GM18505 (cell line): ENCODE measurements at regions not wholly inside any gene's neighbourhood (a gene's known extent, or its start where the extent isn't known, plus 50 kb on each side); places are given as distances from the start of the nearest gene placed in this dataset.
"Not testable (repeated sequence)": the region's sequence is repeated elsewhere in the genome, so short reads cannot be mapped to it uniquely, and the experiment has no call there.

Source experiments
- ATAC-seq: cut with Tn5 transposase; IDR thresholded peaks from one replicate; pipeline ENCODE4 v1.9.1; 2021; ENCODE audit not compliant: unreplicated experiment
- POLR2A ChIP-seq: IDR thresholded peaks from 4 replicates; pipeline ENCODE4 v1.6.1; 2011; ENCODE audit warnings: borderline replicate concordance; ENCODE audit not compliant: insufficient read depth, insufficient read length; ENCODE audit errors: extremely low read depth

- ATAC-seq: no peak
- TF ChIP-seq POLR2A: no peak
Observed at GRCh38 chr15:69562564-69562963, 109.9 kb downstream of the RPLP1 start.

GRCh38 chr15:69565066-69565655 lies 112.5 kb downstream of the RPLP1 start:
- no peak for ATAC-seq
- no peak for TF ChIP-seq POLR2A

GRCh38 chr15:69567238-69567760 lies 114.7 kb downstream of the RPLP1 start:
- ATAC-seq: not testable (repeated sequence)

GRCh38 chr15:69568173-69569009 lies 115.8 kb downstream of the RPLP1 start:
- no peak for TF ChIP-seq POLR2A
- ATAC-seq: no peak

- ATAC-seq: no peak
- no peak for TF ChIP-seq POLR2A
Observed at GRCh38 chr15:69570454-69570853, 117.8 kb downstream of the RPLP1 start.

GRCh38 chr15:69570997-69571396 lies 118.4 kb downstream of the RPLP1 start:
- TF ChIP-seq POLR2A: no peak
- no peak for ATAC-seq

- not testable (repeated sequence) for ATAC-seq
Observed at GRCh38 chr15:69573278-69573677, 120.7 kb downstream of the RPLP1 start.

DNA sequence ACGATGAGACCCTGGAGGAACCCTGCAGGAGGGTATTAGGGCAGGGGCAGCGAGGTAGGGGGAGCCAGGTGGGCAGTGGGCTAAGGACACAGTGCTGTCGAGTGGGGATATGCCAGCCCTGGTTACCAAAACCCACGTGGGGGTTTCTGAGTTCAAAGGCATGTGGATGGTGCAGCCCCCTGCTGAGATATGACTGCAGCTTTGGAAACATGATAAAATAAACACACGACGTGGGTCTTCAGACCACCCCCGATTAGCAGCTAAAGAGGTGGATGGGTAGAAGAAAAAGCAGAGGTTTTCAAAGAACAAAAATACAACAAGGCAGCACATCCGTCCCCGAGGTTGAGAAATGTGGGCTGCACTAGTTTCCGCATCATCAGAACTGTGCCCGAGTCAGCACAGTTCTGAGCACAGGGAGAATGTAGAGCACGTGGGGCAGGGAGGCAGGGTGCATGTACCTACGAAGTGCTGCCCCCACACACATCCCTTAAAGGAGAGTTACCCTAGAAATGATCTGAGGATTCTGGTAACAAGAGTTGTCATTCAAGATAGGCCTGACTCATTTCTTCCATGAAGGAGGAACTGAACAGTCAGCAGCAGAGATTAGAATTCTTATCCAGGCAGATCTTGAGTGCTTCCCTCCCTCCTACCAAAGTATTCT lies 121.3 kb downstream of the RPLP1 start:
- no peak for TF ChIP-seq POLR2A
- no peak for ATAC-seq

- TF ChIP-seq POLR2A: no peak
- no peak for ATAC-seq
Observed at GRCh38 chr15:69574506-69574905, 121.9 kb downstream of the RPLP1 start.

DNA sequence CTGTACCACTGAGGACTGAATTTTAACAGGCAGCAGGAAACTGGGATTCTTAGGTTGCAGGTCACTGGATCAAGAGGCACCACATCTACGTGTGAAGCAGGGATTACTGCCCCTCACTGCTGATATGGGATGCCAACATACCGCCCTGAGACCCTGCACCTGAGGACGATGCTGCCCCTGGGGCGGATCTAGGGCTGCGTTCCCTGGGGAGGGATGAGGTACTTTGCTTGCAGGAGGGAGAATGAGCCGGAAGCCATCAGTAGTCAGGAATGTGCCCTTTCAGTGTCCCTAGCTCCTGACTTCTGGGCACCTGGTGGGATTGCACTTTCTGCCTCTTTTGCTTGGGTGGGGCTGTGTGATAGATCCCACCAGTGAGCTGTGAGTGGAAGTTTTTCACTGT lies 122.8 kb downstream of the RPLP1 start:
- ATAC-seq: no peak
- TF ChIP-seq POLR2A: no peak

- no peak for ATAC-seq
Observed at GRCh38 chr15:69576035-69576526, 123.5 kb downstream of the RPLP1 start.

GRCh38 chr15:69576948-69577351 lies 124.3 kb downstream of the RPLP1 start:
- no peak for ATAC-seq
- TF ChIP-seq POLR2A: no peak

More at GRCh38 chr15:69576035-69576526, 123.5 kb downstream of the RPLP1 start:
- TF ChIP-seq POLR2A: no peak

DNA sequence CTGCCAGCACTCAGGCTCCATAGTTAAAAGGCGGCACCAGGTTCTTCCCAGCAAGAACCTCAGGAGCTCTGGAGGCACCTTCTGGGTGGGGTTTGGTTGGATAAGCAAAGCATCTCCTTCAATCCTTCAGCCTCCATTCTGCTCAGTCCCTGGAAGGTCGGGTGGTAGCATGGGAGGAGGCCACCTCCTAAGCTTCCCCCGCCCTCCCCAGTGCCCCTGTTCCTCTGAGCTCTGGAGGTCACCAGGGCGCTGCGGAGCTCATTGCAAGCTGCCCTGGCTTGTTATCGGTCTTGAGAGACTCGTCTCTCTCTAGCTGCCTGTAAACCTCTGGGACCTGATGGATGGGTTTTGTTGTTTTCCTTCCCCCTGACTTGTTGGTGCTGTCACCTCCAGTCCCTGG lies 124.8 kb downstream of the RPLP1 start:
- TF ChIP-seq POLR2A: no peak
- no peak for ATAC-seq

DNA sequence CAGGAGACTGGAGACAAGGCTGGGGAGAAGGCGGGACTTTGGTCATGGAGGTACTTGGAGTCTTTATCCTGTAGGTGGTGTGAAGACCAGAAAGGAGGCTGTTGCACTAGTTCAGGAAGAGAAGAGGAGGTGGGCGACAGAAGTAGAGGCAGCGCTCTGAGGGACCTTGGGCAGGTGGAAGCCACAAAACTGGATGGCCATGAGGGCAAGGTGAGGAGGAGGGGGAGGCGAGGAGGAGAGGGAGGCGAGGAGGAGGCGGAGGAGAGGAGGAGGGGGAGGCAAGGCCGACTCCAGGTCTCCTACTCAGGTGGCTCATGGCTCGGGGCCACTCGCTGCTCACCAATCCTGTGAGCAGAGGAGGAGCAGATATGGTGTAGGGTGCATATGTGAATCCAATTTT lies 125.6 kb downstream of the RPLP1 start:
- ATAC-seq: no peak

More for the DNA sequence above, 125.6 kb downstream of the RPLP1 start:
- TF ChIP-seq POLR2A: no peak
